B cell (primary cell): ENCODE measurements at regions not wholly inside any gene's neighbourhood (a gene's known extent, or its start where the extent isn't known, plus 50 kb on each side); places are given as distances from the start of the nearest gene placed in this dataset.

Experiments used
- ATAC-seq: fragments of 200-7000 bp; cut with Tn5 transposase; one replicate; pipeline ENCODE4 v1.10.0; 2021; ENCODE audit warnings: low read depth, mild to moderate bottlenecking, moderate number of reproducible peaks, moderate library complexity
- CTCF ChIA-PET: fragments of 350-600 bp; sonication (Branson Sonifier 250); formaldehyde crosslinking; loops from one replicate; lab custom pipeline; 2021; ENCODE audit warnings: antibody characterized with exemption, inconsistent platforms; lab: Charles Lee
- POLR2A ChIA-PET: fragments of 350-600 bp; sonication (Branson Sonifier 250); formaldehyde crosslinking; loops from one replicate; lab custom pipeline; 2021; ENCODE audit warnings: antibody characterized with exemption; lab: Charles Lee
- DNase-seq: peaks from one replicate; pipeline ENCODE4 v3.0.0; 2013
- H2AFZ ChIP-seq: 2 replicates; pipeline ENCODE4 v1.6.1; 2012; ENCODE audit warnings: mild to moderate bottlenecking, low read depth, low read length; ENCODE audit not compliant: insufficient read depth, poor library complexity, severe bottlenecking
- H3K27ac ChIP-seq, 2 donors: 1 replicate in 1 of 2; 2 replicates in 1 of 2; pipeline ENCODE4 v1.5.1; 2012 to 2013; ENCODE audit warnings: low read length in 2 of 2, mild to moderate bottlenecking in 2 of 2, moderate library complexity in 1 of 2
- H3K27me3 ChIP-seq, 4 experiments: fragments of 200-600 bp in 1 of 4; sonication (generic) in 1 of 4; replicated peaks in 1 of 4; 1 replicate in 2 of 4; 2 replicates in 2 of 4; pipeline versions ENCODE4 v1.6.1 to v1.7.0; 2013 to 2016; ENCODE audit warnings: low read length in 3 of 4, mild to moderate bottlenecking in 2 of 4, mixed read lengths in 1 of 4, moderate library complexity in 1 of 4; ENCODE audit not compliant: insufficient read depth in 4 of 4, control insufficient read depth in 3 of 4; ENCODE audit errors: control extremely low read depth in 1 of 4
- H3K36me3 ChIP-seq, 2 experiments: replicated peaks in 1 of 2; 1 replicate in 1 of 2; 2 replicates in 1 of 2; pipeline versions ENCODE4 v1.6.1 to v1.7.1; 2013; ENCODE audit warnings: low read length in 1 of 2; ENCODE audit not compliant: insufficient read depth in 2 of 2, control insufficient read depth in 1 of 2; ENCODE audit errors: control extremely low read depth in 1 of 2, extremely low read depth in 1 of 2
- H3K4me1 ChIP-seq, 2 donors: fragments of 200-600 bp in 1 of 2; sonication (generic) in 1 of 2; 1 replicate in 1 of 2; 2 replicates in 1 of 2; pipeline versions ENCODE4 v1.5.1 to v1.6.1; 2013 to 2017; ENCODE audit warnings: low read length in 2 of 2; ENCODE audit not compliant: control insufficient read depth in 2 of 2, insufficient read depth in 2 of 2
- H3K4me2 ChIP-seq: replicated peaks from 2 replicates; pipeline ENCODE3; 2012; ENCODE audit warnings: mild to moderate bottlenecking, low read depth, low read length; ENCODE audit not compliant: poor library complexity, severe bottlenecking
- H3K4me3 ChIP-seq, 5 experiments: fragments of 200-600 bp in 1 of 5; sonication (generic) in 1 of 5; 1 replicate in 3 of 5; 2 replicates in 2 of 5; pipeline versions ENCODE4 v1.5.1 to v1.7.0; 2011 to 2016; ENCODE audit warnings: low read length in 4 of 5, mild to moderate bottlenecking in 4 of 5, low read depth in 2 of 5, control low read depth in 1 of 5, moderate library complexity in 1 of 5; ENCODE audit not compliant: insufficient read depth in 1 of 5; ENCODE audit errors: control extremely low read depth in 1 of 5, extremely low read depth in 1 of 5
- H3K79me2 ChIP-seq: fragments of 200-600 bp; sonication (generic); one replicate; pipeline ENCODE4 v1.6.0; 2016; ENCODE audit warnings: low read length; ENCODE audit not compliant: control insufficient read depth, insufficient read depth
- H3K9ac ChIP-seq: fragments of 200-600 bp; sonication (generic); 2 replicates; pipeline ENCODE4 v1.6.1; 2017; ENCODE audit warnings: mild to moderate bottlenecking, low read length, moderate library complexity
- H3K9me3 ChIP-seq, 3 donors: one replicate each; pipeline versions ENCODE4 v1.6.1 to v1.7.1; 2013; ENCODE audit warnings: low read length in 2 of 3; ENCODE audit not compliant: control insufficient read depth in 2 of 3, insufficient read depth in 1 of 3; ENCODE audit errors: control extremely low read depth in 1 of 3
- H4K20me1 ChIP-seq: 2 replicates; pipeline ENCODE4 v1.6.0; 2012; ENCODE audit warnings: mild to moderate bottlenecking, low read length; ENCODE audit not compliant: insufficient read depth, control insufficient read depth, poor library complexity, severe bottlenecking
- H3K27ac Mint-ChIP-seq: one replicate; pipeline ENCODE4 v1.8.0; 2021; ENCODE audit warnings: mixed read lengths
- H3K27me3 Mint-ChIP-seq: one replicate; pipeline ENCODE4 v1.8.0; 2021; ENCODE audit warnings: mixed read lengths
- H3K4me1 Mint-ChIP-seq: one replicate; pipeline ENCODE4 v1.8.0; 2021; ENCODE audit warnings: mixed read lengths
- H3K4me3 Mint-ChIP-seq: one replicate; pipeline ENCODE4 v1.8.0; 2021; ENCODE audit warnings: mixed read lengths
- H3K9me3 Mint-ChIP-seq: one replicate; pipeline ENCODE4 v1.8.0; 2022; ENCODE audit warnings: mixed read lengths; ENCODE audit not compliant: insufficient read depth
- CTCF ChIP-seq: fragments of 200-600 bp; IDR thresholded peaks from one replicate; pipeline ENCODE4 v1.8.0; 2022; ENCODE audit warnings: antibody characterized with exemption, mild to moderate bottlenecking
- EZH2 ChIP-seq: IDR thresholded peaks from 2 replicates; pipeline ENCODE4 v1.6.1; 2012; ENCODE audit warnings: borderline replicate concordance, low read depth, mild to moderate bottlenecking, moderate library complexity, low read length; ENCODE audit not compliant: insufficient read depth, poor library complexity, severe bottlenecking
- WGBS: methylation state at CpG from one replicate; pipeline ENCODE4 v1.1.5; 2013; ENCODE audit warnings: missing lambda C conversion rate; ENCODE audit not compliant: insufficient coverage; 5-methylcytosine and 5-hydroxymethylcytosine counted together
- intact Hi-C: fragments of 100-400 bp; cut with micrococcal nuclease; formaldehyde crosslinking; loops from one replicate; pipeline ENCODE4 v1.10.0; 2022

- no peaks in the 10 kb centered on the region for H3K27me3 Mint-ChIP-seq
- Histone ChIP-seq H3K36me3 (no peaks in the 10 kb centered on the region), H3K4me1 (peaks cover 34 to 43% of the 10 kb centered on the region in 2 donors), H3K4me3 (no peak overlapping the region), H3K9ac (no peak overlapping the region), H3K79me2 (no peaks in the 10 kb centered on the region), H3K4me2 (peak overlapping the region; percentile 47), H3K9me3 (no peaks in the 10 kb centered on the region), H4K20me1 (no peaks in the 10 kb centered on the region), H3K27ac (peak overlapping the region in 1 of 2 donors; percentile 47), H2AFZ (peak overlapping the region; percentile 5), H3K27me3 (no peaks in the 10 kb centered on the region)
- H3K4me3 Mint-ChIP-seq: peak overlapping the region; percentile 4
- intact Hi-C loops: loop anchor here (10.0 kb wide), 1 partner anchor 698 kb away; no protein-coding TSS in a partner anchor
- no peak overlapping the region for H3K27ac Mint-ChIP-seq
- H3K4me1 Mint-ChIP-seq: peaks cover 44% of the 10 kb centered on the region
- CTCF ChIA-PET: interaction anchor here (0.5 kb wide), 1 partner anchor 37 kb away, joined by 3 read pairs; no protein-coding TSS in a partner anchor
- POLR2A ChIA-PET: no interaction called here
- TF ChIP-seq EZH2 (no peak), CTCF (no peak)
- DNase-seq: no peak
- 80% methylated on average over 1 of the region's 1 CpG for WGBS
- H3K9me3 Mint-ChIP-seq: no peaks in the 10 kb centered on the region
- no peak for ATAC-seq
Observed at GRCh38 chr18:56112984-56113383, 525.0 kb upstream of the TCF4 start.

GRCh38 chr18:56112013-56112749, 524.2 kb upstream of the TCF4 start:
- POLR2A ChIA-PET: no interaction called here
- Histone ChIP-seq H3K9ac (peak overlapping the region; percentile 23), H3K36me3 (no peaks in the 10 kb centered on the region), H3K27ac (peak overlapping the region in 1 of 2 donors; percentile 11), H3K4me2 (peak overlapping the region; percentile 47), H3K4me3 (peak overlapping the region in 2 of 5 experiments; percentile 9 to 34), H2AFZ (peak overlapping the region; percentile 20), H4K20me1 (no peaks in the 10 kb centered on the region), H3K27me3 (no peaks in the 10 kb centered on the region), H3K79me2 (no peaks in the 10 kb centered on the region), H3K9me3 (no peaks in the 10 kb centered on the region), H3K4me1 (peaks cover 34 to 43% of the 10 kb centered on the region in 2 donors)
- intact Hi-C loops: loop anchor here (10.0 kb wide), 1 partner anchor 697 kb away; no protein-coding TSS in a partner anchor
- CTCF ChIA-PET: interaction anchor here (0.5 kb wide), 1 partner anchor 37 kb away, joined by 3 read pairs; no protein-coding TSS in a partner anchor
- Mint-ChIP-seq H3K27me3 (no peaks in the 10 kb centered on the region), H3K4me3 (peak overlapping the region; percentile 72), H3K9me3 (no peaks in the 10 kb centered on the region), H3K4me1 (peaks cover 44% of the 10 kb centered on the region), H3K27ac (no peak overlapping the region)
- no CpG with 5 or more reads among the region's 6 CpGs for WGBS
- ATAC-seq (peak; percentile 64), DNase-seq (peak; percentile 19)
- TF ChIP-seq CTCF (no peak), EZH2 (no peak)
